Fibroblast of skin of back (primary cell): ENCODE measurements at regions not wholly inside any gene's neighbourhood (a gene's known extent, or its start where the extent isn't known, plus 50 kb on each side); places are given as distances from the start of the nearest gene placed in this dataset.

Experiments used
- DNase-seq: peaks from one replicate; pipeline ENCODE4 v3.0.0-alpha.2; 2013

DNA sequence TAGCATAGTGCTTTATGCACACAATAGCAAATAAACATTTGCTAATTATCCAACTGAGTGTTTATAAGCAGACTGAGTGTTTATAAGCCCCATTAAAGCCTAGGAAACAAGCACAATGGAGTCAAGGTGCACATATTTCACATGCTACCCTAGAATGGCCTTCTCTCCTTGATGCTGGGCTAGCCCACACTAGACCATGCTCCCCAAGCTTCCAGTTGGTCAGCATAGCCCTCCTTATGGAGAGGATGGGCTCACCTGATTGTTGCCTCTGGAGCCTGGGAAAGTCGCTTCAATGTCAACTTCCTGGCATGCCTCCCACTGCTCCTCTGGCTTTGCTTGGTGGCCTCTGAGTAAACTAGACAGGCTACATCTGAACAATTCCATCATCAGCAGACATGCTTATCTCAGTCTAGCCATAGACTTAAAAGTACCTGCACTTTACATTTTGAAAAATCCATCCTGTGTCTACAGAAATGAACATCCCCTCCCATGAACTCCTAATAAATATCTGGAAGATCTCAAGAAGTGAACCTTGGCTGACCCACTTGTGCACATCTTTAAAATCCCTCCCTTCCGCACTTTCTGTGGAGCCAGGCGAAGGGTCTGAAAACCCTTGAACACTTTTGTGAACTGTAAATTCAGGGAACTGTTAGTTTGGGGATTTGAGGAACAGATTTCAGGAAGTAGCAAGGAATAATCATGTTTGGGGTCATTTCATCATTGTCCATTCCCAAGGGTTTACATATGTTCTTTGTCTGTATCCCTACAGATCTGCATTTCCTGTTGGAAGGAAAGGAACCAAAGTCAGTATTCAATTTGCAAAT, 486.6 kb downstream of the ARHGEF28 start:
- DNase-seq = no peak

DNA sequence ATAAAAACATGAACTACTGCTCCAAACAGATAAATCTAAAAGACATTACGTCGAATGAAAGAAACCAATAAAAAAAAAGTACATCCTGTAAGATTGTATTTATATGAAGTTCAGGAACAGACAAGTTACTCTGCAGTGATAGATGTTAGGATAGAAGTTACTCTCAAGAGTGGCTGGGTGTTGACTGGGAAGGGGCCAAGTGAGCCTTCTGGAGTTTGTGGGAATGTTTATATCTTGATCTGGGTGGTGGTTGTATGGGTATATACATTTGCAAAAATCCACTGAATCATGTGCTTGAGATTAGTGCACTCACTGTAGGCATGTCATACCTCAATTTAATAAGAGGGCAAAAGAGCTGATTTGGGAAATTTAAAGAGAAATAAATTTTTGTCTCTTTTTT, 485.8 kb downstream of the ARHGEF28 start:
- DNase-seq = no peak

DNA sequence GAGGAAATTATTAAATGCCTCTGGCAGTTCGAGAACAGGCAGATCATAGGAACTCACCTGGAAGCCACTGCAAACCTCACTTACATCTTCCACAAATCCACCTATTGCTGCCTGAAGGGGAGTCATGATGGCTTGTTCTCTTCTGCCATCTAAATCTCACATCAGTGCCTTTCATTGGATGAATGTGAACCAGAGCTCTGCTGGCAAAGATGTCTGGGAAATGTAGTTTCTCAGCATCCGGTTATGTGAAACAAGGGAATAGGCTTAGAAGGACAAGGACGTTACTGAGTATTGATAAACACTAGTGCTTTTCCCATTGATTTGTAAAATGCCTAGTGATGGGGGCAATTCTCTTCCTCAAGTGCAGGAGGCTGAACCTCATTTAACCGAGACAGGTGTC, 483.3 kb downstream of the ARHGEF28 start:
- no peak for DNase-seq

DNA sequence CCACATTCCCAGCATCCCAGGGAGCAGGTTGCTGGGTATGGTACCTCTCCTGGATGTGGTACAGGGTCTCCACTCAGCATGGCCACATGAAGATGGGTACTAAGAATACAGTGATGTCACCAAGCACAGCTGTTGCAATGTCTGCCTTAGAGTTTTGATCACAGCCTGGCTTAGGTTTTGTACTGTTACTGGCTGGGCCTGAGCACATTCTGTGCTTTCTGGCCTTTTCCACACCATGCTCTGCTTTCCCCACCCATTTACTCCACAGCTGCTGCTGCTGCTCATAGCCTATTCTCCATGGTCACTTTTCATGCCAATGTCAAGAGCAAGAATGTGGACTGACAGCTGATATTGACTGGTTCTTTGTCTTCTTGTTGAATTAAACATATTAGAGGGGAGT, 481.9 kb downstream of the ARHGEF28 start:
- DNase-seq = no peak

DNA sequence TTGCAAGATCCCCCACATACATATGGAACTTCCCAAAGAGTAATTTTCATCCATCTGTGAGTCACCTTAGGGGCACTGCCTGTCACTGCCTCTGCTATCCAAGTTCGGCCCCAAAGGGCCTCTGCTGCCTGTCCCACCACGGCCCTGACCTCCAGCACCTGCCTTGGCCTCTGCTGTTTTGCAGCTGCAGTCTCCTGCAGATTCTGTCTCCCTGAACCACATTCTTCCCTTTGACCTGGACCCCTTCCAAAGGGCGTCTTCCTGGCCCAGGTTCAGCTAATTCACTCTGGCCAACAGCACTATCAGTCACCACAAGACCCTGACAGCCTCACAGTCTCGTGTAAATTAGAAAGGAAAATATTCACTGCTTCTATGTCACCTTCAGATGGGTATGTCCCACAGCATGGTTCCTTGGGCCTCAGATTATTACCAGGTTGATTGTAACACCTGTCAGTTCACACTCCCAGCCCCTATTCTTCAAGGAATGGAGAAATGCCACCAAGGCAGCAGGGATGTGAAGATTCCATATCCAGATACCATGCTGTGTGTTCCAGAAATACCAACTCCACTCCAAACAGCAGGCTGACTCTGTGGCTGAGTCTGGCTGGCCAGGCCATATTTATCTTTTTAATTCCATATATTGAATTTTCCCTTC, 479.3 kb downstream of the ARHGEF28 start:
- DNase-seq = no peak

DNA sequence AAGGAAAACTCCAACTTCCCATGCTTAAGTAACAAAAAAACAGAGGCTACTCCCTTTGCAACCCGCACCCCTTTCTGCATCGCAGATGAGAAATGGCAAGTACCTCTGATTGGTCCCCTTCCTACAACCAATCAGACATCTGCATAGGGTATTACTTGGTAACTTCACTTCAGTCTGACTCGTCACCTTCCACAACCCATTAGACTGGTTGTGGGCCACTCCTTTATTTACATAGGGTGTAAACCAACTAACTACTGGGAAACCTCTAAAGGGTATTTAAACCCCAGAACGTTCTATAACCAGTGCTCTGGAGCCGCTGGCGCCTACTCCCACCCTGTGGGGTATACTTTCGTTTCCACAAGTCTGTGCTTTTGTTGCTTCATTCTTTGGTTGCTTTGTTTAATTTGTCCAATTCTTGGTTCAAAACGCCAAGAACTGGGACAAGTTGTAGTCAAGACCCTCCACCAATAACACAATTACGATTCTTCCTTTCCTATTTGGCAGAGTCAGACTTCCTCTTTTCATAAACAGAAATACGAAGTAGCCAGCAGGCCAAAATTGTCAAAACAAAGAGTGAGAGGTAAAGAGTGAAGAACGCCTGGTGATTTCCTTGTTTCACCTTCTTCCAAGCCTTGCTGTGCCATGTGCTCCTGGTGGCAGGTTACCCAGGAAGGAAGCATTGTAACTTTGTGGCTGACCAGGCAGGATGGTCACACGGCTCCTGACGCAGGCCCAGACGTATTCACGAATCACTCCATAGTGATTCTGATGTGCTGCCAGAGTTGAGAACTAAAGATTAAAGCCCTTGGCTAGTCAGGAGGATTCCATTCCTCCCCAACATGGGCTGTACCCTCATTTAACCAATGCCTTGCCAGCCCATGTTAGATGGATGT, 477.4 kb downstream of the ARHGEF28 start:
- DNase-seq = no peak

DNA sequence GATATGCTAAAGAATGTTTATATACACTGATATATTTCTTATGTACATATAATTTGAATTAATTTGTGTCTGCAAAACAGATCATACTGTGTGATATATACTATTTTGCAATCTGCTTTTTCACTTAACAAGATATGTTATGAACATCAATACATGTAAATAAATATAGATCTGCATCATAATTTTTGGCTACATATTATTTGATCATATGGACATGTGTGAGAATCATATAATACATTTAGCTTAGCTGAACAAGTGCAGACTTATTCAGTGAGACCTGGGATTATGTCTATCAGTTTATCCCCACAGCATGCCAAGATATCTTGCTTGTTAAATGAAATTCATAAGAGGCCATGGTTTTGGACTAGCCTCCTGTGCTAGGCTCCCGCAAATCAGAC, 474.3 kb downstream of the ARHGEF28 start:
- DNase-seq = no peak

DNA sequence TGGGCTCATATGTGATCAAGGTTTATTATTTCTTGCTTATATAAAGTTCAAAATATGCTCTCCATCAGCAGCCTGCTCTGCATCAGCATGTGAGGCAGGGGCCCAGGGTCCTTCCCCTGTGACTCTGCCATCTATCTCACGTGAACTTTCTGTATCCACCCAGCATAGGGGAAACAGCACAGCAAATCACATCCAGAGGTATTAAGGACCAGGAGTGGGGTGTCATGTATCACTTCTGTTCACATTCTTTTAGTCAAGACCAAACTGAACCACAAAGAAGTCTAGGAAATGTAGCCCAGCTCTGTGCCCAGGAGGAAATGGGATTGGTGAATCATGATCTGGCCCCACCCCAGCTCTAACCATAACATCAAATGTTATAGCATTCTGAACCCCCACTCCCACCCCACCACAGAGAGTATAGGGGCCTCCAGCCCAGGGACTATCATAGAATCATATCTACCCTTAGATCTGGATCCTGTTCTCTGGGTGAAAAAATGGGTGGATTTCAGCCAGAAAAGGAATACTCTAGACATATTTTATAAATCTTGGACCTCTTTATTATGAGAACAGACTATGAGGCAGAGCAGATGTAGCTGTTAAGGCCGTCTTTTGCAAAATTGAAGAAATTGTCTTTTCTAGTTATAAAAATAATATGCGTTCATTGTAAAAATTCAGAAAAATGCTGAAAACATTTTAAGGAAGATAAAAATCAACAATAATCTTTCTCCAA, 473.7 kb downstream of the ARHGEF28 start:
- no peak for DNase-seq

DNA sequence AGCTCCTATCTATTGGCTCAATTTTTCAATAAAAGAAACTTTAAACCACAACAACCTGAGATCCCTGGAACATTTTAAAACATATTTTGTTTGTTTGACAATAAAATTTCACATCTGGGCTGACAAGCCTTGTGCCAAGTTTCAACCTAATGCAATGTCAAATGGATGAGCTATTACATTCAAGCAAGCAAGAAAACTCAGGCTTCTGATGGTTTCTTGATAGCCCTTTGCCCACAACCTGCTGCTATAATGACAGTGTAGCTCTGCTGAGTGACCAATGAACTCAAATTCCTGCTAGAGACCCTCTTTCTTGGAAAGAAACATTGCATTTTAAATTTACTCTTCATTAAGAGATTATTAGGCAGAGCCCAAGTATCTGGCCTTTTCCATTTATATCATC, 472.9 kb downstream of the ARHGEF28 start:
- no peak for DNase-seq

DNA sequence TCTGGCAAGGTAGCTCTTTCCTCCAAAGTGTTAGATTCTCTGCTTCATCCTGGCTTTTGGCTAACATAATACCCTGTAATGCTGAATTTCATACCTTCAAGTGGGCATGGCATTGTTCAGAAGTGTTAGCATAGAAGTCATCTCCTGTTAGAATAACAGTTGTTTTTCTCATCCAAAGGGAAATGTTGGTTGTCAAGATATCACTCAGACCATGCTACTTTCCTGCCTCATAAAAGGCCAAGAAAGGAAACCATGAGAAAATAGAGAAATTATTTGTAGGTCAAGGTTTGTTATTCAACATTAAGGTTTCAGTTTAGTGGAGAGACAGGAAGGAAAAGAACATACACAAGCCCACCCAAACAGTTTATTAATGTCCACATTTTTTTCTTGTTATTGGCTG, 472.5 kb downstream of the ARHGEF28 start:
- DNase-seq = no peak

DNA sequence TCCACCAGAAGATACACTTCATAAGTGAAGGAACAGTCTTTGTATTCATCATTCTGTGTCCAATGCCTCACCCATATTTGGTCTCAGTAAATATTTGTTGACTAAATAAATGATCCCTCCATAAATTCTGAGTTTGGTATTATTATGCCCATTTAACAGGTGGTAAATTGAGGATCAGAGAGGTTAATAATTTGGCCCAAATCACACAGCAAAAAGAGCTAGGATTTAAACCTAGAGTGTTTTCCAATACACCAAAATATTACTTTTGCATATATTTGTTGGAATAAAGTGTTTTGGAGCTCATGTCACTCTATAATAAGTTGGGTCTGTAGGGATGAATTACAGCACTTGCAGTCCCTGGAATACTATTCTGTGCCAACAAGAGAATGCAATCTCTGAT, 470.3 kb downstream of the ARHGEF28 start:
- no peak for DNase-seq

DNA sequence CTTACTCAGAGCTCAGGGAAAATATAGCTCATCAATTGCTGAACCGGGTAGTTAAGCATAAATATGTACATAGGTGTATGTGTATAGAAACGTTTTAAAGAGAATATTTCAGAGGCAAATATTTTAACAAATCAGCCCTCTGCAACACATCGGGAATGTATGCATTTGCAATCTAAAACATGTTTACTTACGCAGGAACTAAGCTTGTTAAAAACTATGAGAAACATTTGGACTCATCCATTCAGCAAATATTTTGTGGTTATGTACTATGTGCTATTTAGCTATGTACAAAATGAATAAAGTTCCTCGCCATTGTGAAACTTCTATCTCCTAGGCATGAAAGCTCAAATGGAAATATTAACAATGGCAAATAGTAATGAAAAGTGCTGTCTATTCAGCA, 469.9 kb downstream of the ARHGEF28 start:
- peak; percentile 83 for DNase-seq

DNA sequence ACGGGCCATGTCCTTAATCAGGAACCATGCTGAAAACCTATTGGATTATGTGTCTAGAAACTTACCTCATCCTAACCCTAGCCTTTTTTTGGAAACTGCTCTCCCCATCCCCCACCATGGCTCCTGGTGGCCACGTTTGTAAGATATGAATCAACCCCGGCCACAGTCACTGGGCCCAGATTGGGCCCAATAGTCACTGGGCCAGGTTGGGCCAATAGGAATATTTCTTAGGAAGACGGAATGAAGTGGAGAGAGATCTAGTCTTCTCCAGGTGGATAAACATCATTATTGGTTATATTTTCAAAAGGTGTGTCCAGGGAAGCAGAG, 468.7 kb downstream of the ARHGEF28 start:
- no peak for DNase-seq

DNA sequence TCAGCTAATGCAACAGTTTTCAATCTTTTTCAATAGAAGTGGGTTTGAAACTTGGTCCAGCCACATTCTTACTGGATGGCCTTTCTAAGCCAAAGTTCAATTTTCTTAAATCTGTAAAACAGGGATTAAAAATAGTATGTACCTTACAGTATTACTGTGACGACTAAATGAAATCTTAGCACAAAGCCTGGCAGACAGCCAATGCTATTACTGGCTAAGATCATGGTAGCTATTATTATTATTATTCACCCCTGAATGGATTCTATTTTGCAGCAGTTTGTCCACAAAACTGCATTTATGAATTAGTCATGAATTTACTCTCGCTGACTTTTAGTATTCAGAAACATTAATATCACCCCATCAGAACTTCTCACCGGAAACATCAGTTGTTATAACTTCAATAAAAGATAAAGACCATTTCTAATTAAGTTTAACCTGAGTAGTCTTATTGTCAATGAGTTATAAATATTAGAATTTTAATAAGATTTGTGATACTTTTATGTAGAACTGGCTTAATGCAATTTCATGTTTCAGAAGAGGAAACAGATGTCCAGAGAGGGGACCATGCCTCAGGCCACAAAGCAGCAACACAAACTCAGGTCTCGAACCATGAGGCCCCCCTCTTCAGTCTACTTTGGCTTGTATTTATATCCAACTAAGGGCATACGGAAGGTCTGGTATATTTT, 468.2 kb downstream of the ARHGEF28 start:
- DNase-seq = peak; percentile 54

DNA sequence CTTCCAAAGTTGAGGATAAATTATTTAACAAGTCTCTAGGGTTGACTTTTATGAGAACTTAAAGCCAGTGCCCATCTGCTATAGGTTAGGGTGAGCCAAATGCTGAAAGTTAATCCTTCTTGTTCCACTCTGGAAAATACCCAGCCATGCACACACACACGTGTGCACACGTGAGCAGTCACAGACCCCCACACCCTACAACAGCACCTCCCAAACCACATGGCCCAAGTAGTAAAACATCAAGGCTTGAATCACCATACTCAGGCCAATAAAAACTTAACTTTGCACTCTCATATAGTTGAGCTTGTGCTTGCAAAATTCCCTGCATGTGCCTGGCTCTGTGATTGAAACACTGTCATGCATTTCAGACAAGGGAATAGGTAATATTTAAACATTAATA, 467.6 kb downstream of the ARHGEF28 start:
- no peak for DNase-seq

DNA sequence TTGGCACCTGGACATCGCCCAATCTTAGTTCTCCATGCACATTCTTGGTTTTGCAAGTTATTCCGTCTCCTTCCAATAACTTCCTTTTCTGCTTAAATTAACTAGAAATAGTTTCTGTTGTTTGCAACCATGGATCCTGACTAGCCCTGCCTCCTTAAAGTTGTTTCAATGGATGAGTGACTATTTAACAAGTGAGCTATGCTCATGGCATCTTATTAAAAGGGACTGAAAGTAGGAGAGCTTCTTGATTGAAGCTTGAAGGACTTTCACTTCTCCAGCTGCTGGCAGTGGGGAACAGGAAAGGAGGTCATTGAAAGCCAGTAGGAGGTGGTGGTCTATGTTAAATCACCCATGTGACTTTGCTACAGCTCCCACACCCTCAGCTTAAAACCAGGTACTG, 466.8 kb downstream of the ARHGEF28 start:
- DNase-seq = no peak

DNA sequence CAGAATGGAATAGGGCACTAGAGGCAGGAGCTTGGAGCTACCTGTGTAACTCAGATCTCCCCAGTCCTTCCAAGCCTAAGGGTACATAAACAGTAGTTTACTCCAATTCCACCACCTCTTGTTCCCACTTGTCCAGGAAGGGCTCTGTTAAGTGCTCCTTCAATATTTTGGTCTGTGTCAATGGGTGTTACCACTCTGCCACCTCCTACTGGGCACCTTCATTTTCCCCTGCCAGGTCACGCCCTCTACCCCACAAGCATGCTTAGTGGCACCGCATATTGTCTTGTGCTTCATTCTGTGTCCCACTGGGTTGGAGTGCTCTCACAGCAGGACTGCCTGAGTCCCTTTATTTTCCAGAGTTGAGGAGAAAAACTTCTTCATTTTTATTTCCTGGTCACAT, 459.8 kb downstream of the ARHGEF28 start:
- DNase-seq = no peak

DNA sequence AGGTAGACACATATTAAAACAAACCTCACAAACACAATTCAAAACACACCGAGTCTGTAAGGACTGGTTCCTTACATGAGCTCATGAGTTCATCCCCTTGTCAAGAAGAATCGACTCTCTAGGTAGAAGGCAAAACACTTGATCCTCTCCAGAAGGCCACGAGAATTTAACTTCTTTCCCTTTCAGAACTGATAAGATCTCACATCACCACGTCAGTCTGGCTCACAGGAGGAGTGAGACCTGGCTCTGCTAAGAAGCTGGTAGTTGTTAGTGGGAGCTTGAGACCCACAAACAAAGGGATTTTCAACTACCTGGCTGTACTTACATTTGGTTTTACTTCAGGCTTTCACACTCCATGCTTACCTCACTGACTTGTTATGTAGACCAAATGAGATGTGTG, 459.2 kb downstream of the ARHGEF28 start:
- no peak for DNase-seq

DNA sequence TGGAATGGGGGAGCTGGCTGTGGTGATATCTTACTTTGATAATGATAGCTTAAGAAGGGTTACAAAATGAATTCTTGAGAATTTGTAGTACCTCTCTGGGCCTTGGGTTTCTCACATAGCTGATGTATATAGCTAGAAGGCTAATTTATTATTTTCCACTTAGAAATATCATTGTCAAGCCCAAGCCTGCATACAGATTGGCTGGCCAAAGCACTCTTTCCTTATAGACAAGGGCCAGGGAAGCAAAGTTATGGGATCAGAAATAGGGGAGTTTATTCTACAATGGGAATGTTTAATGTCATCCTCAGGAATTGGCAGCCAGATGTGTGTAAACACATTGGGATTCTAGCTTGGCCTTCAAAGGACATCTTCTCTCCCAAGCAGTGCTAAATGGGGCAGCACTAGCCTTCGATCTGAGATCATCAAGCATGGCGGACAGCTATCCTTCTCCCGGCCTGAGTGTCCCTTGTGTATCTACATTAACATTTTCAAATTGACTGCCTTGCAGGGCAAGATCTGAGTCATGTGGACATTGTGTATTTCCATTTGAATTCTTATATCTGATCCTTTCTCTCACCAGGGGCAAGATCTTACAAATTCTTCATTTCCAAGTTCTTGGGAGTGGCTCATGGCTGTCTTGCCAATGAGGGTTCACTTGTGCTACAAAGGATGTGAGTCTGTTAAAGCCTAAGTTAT, 457.2 kb downstream of the ARHGEF28 start:
- no peak for DNase-seq

DNA sequence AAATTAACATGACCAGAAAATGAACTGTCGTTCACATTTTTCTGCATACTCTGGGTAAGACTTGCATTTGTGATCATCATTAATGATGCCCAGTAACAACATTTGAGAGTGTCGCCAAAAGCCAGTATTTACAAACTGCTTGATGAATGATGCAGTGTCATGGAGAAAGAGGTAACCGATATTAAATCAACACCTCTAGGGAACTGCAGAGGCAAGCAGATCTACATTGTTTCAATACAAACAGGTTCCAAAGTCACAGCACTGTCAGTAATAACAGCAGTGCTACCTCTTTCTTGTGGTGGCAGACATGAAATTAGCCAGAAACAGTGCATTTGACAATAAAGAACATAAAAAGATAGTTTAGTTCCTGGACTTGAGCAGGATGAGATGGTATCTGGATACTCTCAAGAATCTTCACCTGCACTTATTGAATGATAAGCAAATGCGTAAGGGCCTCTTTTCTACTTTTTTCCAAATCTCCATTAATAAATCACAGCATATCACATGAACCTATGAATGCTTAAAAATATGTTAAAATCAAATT, 456.6 kb downstream of the ARHGEF28 start:
- no peak for DNase-seq

DNA sequence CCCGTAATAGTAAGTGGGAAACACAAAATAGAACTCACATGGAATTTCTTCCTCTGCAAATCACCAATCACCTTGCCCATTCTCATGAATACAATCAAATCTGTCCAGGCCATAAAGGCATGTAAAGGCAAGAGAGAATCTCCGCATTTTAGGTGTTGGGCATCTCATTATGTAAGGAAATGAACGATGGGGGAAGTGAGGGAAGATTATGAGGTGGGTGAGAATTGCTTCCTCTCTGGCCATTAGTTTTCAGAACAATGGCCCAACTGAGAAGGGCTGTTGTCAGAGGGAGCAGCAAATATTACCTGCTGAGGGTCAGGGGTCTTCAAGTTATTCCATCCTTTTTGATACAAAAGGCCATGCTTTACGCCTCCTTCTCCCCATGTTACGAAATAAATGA, 455.1 kb downstream of the ARHGEF28 start:
- no peak for DNase-seq
